Dermis blood vessel endothelial cell (primary cell): ENCODE measurements at regions not wholly inside any gene's neighbourhood (a gene's known extent, or its start where the extent isn't known, plus 50 kb on each side); places are given as distances from the start of the nearest gene placed in this dataset.
A peak's percentile ranks its signal among the peaks of the same experiment; 100 is the strongest.

Experiments used
- DNase-seq: peaks from one replicate; pipeline ENCODE4 v3.0.0; 2010

DNA sequence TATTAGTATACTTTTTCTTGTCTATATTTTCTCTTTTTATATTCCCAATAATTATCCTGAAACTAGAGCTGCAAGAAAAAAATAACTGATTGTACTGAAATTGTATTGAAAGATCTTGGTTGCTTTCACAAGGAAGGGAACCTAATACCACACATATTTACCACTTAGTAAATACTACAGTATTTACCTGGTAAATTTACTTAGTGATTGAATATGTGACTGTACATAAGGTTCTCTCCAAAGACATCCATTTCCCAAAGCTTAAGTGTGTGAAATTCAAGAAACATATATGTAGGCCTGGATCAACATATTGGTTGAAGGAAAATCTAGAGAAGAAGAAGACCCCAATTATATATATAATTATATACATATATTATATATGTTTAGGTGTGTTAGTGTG, 1272.7 kb downstream of the C4orf33 start:
- DNase-seq: no peak

GRCh38 chr4:130393231-130393630, 1297.3 kb downstream of the C4orf33 start:
- DNase-seq: no peak

DNA sequence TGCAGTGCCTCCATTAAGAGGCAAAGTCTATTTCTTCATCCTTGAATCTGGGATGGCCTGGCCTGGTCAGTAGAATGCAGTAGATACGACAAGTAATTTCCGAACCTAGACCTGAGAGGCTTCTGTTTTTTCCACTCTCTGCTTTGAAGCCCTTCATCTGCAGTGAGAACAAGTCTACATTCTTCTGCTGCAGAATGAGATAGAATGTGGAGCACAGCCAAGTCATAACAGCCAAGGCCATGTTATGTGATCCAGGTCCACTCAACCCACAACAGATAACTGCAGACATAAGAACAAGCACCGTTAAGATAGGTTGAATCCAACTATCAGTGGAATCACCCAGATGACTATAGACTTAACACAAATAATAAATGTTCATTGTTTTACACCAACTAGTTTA, 1297.7 kb downstream of the C4orf33 start:
- DNase-seq: no peak

DNA sequence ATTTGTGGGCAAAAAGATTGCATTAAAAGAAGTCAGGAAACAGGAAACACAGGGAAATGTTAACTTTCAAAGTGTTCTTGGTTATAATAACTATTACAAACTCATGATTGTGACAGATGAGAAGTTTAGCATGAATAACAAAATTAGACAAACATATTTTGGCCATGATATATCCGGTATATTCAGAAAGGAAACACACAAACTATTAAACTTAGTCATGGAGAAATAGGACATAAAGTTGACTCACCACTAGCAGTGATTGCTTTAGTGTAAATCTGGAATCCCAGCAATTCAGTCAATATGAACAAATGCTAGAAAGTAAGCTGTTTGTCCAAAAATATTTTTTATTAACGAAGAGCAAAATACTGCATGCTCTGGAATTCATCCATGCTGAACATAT, 1299.9 kb downstream of the C4orf33 start:
- DNase-seq: peak; percentile 51

- no peak for DNase-seq
Measured at GRCh38 chr4:130403221-130403620, 1307.3 kb downstream of the C4orf33 start.

DNA sequence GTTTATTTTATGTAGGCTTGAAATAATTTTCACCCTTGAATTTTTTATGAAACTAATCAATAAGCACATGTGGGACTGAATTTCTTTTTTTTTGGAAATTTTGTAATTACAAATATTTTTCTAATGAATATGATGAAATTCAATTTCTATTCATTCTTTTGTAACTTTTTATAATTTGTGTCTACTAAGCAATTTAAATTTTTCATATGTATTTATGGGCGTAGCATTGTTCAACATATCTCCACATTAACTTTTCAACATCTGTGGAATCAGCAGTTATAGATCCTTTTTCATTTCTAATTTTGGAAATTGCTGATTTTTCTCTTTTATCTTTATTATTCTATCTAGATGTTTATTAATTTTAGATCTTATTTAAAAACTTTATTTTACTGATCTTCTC, 1320.3 kb downstream of the C4orf33 start:
- no peak for DNase-seq

DNA sequence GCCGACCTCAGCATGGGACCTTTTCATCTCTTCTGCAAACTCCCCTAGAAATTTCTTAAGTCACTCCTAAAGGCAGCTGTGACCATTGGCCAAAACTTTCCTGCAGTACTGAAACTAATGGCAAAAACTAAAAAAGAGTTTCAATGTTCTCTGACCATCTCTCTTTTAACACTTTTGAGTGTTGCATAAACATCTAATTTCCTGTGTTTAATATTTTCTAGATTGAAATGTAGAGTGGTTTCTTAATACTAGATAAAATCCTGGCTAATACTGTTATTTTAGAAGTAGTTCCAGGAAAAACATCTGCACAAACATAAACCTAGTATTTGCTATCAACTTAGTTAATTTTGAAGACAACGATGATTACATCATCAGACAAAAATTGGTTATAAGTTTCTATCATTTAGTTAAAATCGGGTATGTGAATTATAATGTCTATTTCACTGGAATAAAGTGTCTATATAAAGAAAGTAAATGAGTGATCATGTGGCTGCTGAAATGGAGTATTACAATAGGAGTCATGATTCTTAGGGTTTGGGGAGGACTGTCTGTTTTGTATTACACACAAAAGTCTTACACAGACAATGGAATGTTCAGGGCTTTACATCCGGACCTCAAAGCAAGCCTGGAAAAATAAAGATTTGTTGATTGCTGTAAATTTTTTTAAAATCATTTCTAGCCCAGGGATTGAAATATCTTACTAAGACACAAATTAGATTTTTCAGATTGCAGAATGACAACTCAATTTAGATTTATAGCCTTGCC, 1323.4 kb downstream of the C4orf33 start:
- no peak for DNase-seq

GRCh38 chr4:130422261-130422660, 1326.3 kb downstream of the C4orf33 start:
- no peak for DNase-seq

DNA sequence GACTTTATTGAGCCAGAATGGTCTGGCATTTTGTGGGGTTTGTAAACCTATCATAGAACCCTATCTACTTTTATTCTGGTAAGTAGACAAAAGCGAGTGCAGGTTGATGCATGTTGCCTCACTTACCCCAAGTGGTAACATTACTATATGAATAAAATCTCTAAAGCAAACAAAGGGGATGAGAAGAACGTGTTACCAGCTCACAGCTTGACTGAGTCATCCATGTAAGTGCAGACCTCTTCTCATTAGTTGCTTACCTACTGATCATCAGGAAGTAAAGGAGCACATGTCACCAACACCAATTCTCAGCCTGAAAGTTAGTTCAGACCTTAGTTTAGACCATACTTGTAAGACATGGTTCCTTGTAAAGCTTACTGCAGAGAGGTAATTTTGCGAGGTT, 1328.3 kb downstream of the C4orf33 start:
- no peak for DNase-seq

GRCh38 chr4:130432289-130432688, 1336.3 kb downstream of the C4orf33 start:
- no peak for DNase-seq

DNA sequence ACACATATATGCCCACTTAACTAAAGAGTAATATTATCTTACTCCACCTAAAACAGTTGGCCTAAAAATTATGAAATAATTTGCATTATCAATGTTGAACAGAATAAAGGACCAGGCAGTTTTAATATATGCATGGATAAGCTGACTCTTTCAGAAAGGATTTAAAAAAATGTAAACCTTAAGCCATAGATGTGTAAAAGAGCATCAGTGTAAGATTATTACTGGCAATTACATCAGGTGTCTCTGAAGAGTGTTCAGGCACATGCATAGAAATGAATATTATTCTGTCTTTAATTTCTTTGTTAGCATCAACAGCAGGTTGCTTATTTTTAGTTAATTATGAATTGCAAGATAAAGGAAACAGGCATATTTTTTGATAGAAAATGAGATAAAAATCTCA, 1353.8 kb downstream of the C4orf33 start:
- no peak for DNase-seq

GRCh38 chr4:130468340-130468739, 1372.4 kb downstream of the C4orf33 start:
- DNase-seq: no peak

DNA sequence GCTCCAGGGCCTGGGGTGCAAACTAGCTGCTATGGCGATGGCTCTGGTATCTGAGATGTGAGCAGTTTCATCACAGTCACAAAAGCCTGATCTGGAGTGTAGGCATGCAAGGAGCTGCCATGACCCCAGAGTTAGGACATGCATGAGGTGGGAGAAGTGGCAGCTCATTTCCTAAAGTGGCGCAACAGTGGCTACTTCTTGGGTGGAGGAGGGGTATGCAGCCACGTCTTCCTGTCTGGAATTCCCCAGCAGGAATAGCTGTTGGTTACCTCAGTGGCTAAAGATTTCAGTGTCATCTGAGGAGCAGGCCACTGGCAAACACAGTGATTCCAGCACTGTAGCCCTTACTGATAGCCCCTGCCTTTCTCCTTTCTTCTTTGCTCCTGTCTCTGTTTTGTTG, 1382.5 kb downstream of the C4orf33 start:
- DNase-seq: no peak

DNA sequence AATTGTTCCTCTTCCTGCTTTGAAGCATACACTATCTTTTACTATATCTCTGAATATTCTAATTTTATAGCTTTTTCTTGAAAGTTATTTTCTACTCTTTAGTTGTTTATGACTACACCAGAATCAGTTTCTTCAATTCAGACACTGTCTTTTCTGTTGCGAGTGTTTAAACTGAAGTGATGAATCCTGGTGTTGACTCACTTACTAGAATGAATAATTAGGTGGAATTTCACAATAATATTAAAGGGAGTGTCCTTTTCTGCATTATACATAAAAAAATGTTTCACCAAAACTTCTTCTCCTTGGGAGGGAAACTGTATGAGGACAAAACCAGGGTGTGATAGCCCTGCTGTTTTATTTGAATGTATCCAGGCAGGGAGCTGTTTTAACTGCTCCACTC, 1383.1 kb downstream of the C4orf33 start:
- no peak for DNase-seq

DNA sequence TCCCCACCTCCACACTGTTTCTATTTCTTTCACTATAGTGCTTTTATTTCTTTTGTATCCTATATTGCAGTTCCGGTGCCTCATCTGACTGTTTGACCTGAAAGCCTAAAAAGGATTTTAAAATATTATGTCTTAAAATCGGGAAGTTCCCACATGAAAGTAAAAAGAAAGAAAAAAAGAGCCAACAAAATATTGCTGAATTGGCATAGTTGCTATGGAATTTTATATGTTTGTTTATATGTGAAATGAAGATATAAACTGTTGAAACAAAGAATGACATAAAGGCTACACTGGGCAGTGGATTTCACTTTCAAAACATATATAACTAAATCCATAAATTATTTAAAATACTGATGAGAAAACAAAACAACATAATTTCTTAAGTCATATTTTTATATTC, 1383.7 kb downstream of the C4orf33 start:
- no peak for DNase-seq

DNA sequence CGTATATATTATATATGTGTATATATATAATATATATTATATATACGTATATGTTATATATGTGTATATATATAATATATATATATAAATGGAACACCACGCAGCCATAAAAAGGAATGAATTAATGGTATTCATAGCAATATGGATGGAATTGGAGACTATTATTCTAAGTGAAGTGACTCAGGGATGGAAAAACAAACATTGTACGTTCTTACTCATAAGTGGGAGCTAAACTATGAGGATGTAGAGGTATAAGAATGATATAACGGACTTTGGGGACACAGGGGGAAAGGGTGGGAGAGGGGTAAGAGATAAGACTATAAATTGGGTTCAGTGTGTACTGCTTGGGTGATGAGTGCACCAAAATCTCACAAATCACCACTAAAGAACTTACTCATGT, 1388.9 kb downstream of the C4orf33 start:
- no peak for DNase-seq

DNA sequence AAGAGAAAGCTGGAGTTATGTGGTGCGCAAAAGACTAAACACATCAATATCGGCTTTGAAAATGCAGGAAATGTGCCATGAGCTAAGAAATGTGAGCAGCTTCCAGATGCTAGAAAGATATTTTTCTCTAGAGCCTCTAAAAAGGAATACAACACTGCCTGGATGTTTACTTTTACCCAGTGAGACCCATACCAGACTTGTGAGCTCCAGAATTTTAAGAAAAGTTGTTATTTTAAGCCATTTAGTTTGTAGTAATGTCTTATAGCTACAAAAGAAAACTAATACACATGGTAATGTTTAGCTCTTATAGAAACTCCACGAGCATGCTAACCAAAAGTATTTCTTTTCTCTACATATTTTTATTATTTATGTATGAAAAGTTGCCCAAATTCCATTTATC, 1389.4 kb downstream of the C4orf33 start:
- no peak for DNase-seq

DNA sequence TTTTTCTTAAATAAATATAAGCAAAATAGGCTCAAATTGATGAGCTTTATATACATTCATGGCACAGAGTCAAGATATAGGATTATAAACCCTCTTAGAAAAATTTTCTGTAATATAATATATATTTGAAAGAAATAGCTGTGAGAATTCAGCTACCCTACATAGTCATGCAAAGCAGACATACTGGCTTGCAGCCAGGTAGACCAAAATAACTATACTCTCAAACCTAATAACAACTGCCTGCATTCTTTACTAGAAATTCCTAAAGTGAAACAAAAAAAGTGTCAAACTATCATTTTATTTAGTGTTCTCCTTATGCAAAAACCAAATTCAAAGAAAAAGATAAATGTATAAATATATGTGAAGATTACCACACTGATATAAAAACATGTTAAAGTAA, 1390.2 kb downstream of the C4orf33 start:
- DNase-seq: no peak

DNA sequence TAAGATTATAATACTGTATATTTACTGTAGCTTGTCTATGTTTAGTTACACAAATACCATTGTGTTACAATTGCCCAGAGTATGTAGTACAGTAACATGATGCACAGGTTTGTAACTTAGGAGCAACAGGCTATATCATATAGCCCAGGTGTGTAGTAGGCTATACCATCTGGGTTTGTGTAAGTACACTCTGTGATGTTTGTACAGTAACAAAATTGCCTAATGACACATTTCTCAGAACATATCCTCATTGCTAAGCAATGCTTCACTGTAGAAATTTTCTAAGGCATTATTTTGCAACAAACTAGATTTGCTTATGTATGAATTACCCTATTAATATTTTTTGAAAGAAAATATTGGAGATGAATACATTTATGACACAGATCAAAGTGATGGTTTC, 1390.9 kb downstream of the C4orf33 start:
- DNase-seq: no peak

- no peak for DNase-seq
Measured at GRCh38 chr4:130510661-130511060, 1414.7 kb downstream of the C4orf33 start.

DNA sequence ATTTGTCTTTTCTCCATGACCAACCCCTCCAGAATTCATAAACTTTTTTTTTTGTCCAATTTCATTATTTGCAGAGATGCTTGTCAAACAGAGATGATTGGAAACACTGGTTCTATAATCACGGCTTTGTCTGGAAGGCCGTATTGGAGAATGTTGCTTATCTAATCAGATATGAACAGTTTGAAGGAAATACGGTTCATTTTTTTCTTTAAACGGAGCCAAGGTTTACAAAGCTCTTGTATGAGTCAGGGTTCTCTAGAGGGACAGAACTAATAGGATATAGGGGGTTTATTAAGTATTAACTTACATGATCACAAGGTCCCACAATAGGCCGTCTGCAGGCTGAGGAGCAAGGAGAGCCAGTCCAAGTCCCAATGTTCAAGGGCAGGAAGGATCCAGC, 1415.8 kb downstream of the C4orf33 start:
- DNase-seq: no peak

DNA sequence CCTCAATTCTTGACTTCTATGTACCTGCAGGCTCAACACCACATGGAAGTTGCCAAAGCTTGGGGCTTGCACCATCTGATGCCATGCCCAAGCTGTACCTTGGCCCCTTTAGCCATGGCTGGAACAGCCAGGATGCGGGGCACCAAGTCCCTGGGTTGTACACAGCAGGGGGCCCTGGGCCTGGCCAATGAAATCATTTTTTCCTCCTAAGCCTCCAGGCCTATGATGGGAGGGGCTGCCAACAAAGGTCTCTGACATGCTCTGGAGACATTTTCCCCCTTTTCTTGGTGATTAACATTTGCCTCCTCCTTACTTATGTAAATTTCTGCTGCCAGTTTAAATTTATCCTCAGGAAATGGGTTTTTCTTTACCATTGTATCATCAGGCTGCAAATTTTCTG, 1428.1 kb downstream of the C4orf33 start:
- DNase-seq: no peak

- DNase-seq: no peak
Measured at GRCh38 chr4:130530505-130530904, 1434.6 kb downstream of the C4orf33 start.

DNA sequence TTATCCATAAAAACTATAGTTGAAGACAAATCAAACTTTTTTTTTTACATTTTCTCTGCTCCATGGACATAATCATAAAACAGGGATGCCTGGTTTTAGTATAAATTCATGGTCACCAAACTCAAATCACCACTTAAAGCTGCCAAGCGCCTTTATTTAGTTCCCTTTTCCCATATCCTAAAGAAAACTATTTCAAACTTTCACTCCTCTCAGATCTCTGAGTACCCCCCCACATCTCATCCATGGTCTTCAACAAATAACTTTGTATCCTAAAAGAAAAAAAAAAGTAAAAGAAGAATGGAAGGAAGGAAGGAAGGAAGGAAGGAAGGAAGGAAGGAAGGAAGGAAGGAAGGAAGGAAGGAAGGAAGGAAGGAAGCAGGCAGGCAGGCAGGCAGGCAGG, 1438.7 kb downstream of the C4orf33 start:
- DNase-seq: no peak

DNA sequence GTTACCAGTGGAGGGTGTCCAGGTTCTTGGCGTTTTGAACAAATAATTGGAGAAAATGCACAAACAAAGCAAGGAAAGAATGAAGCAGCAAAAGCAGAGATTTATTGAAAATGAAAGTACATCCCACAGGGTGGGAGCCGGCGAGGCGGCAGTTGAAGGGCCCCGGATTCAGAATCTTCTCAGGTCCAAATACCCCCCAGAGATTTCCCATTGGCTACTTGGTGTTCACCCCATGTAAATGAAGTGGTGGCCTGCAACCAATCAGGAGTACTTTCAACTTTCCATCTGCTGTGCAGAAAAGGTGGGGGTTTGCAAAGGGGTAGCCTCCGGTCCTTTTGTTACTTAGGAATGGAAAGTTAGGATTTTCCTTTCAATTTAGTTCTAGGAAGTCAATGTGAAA, 1447.0 kb downstream of the C4orf33 start:
- DNase-seq: no peak
